Inflammatory macrophage (primary cell): ENCODE measurements at regions not wholly inside any gene's neighbourhood (a gene's known extent, or its start where the extent isn't known, plus 50 kb on each side); places are given as distances from the start of the nearest gene placed in this dataset.
"Not testable (repeated sequence)": the region's sequence is repeated elsewhere in the genome, so short reads cannot be mapped to it uniquely, and the experiment has no call there.

ENCODE experiments used
- DNase-seq, 2 donors: peaks; one replicate each; pipeline ENCODE4 v3.0.0-alpha.2; 2020 to 2022

DNA sequence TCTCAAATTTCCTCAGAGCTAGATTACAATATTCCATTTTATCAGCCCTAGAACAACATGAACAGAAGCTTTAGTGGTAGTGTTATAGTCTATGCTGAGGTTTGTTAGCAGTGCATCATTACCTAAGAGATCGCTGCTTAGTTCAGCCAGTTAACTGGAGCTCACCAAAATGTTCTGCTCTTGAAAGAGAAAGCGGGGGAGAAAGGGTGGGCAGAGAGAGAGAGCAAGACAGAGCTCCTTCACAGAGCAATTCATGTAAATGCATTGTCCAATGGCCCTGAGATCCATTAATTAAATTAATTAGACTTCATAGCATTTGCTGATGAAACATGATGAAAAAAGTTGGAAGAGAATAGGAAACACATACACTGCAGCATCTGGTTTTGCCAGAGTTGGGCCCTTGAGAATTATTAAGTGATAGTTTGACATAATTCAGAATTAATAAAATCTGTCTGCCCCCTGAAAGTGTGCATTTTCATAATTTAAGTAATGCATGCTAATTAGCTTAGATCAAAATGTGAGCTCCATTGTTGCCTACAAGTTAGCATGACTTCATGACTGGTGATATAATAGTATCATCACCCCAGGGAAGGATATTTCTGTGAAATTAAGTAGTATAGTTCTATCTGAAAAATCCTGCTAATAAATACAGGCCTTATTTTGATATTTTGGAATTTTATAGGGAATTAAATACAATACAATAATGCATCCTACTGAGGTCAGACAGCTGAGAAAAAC, 86.9 kb upstream of the LYSMD4 start:
- no peak for DNase-seq

DNA sequence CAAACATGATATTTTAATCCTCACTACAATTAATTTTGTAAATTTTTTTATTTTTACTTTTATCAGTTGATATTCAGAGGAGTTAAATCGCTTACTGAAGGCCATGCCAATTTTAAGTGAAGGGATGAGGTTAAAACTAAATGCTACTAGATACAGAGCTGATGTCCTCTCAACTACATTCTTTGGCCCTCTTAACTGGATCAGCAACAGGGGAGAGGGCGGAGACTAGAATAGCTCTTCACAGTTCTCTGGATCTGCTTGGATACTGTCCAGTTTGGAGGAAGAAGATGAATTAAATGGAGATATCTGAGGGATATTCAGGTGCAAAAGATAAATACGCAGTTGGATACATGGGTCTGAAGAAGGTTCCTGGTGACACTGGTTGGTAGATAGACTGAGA, 85.6 kb upstream of the LYSMD4 start:
- no peak for DNase-seq

DNA sequence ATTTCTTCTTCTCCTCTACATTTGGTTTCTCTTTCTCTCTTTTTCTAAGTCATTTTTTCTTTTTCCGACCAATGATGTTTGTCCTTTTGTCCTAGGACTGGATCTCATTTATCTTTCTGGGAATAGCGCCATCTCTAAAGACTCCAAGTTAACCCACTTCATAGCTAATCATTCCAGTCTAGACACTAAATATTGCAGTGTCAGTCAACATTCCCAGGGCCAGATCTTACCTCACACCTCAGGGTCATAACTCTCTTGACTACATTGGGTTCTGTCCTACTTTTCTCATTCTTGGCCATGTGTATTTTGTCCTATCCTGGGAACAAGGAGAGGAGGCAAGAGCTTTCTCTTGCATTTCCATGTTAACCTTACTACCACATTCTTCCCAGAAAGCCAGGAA, 83.6 kb upstream of the LYSMD4 start:
- DNase-seq: not testable (repeated sequence)

DNA sequence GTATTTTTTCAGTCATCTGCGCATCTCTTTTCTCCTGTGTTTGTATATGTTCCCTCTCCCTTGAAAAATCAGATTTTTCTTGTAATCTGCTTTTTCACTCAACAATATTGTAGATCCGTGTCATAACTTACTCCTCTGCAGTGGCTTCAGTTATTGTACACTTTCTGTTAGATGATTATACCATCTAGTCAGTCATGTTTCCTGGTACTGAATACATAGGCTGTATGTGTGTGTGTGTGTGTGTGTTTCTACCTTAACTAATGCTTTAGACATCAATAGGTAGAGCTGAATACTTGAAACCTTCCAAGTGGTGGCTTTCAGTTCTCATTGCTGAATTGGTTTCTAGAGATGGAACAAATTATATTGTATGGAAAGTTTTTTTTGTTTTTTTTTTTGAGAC, 77.4 kb upstream of the LYSMD4 start:
- DNase-seq: not testable (repeated sequence)

DNA sequence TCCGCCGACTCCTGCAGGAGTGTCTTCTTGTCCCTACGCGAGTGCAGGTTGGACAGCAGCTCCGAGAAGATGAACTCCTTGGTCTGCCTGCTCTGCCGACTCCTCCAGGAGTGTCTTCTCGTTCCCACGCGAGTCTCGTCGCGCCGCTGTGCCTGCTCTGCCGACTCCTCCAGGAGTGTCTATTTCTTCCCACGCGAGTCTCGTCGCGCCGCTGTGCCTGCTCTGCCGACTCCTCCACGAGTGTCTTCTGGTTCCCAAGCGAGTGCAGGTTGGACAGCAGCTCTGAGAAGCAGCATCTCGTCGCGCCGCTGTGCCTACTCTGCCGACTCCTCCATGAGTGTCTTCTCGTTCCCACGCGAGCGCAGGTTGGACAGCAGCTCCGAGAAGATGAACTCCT, 66.6 kb upstream of the LYSMD4 start:
- DNase-seq: not testable (repeated sequence)

DNA sequence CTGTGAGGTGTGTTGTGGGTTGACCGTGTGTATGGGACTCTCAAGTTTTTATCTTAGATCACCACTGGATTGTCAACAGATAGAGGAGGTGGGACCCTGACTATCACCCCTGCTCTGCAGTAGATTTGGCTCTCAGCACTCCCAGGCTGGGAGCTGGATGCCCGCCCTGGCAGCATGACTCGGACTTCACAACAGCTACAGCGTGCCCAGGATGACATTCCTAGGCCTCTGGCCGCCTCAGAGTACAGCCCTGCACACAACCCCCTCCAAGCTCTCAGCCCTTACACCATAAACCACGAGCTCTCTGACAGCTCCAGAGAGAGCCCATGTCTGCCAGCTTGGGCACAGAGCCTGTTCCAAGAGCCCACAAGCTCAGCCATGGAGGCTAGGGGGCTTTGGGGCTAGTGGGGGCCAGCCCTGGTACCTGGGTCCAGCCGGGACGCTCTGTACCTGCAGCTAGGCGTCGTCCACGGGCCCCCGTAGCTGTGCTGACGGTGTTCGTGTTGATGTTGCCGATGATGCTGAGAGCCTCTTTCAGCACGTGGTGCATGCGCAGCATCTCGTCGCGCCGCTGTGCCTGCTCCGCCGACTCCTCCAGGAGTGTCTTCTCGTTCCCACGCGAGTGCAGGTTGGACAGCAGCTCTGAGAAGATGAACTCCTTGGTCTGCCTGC, 66.1 kb upstream of the LYSMD4 start:
- DNase-seq: not testable (repeated sequence)

DNA sequence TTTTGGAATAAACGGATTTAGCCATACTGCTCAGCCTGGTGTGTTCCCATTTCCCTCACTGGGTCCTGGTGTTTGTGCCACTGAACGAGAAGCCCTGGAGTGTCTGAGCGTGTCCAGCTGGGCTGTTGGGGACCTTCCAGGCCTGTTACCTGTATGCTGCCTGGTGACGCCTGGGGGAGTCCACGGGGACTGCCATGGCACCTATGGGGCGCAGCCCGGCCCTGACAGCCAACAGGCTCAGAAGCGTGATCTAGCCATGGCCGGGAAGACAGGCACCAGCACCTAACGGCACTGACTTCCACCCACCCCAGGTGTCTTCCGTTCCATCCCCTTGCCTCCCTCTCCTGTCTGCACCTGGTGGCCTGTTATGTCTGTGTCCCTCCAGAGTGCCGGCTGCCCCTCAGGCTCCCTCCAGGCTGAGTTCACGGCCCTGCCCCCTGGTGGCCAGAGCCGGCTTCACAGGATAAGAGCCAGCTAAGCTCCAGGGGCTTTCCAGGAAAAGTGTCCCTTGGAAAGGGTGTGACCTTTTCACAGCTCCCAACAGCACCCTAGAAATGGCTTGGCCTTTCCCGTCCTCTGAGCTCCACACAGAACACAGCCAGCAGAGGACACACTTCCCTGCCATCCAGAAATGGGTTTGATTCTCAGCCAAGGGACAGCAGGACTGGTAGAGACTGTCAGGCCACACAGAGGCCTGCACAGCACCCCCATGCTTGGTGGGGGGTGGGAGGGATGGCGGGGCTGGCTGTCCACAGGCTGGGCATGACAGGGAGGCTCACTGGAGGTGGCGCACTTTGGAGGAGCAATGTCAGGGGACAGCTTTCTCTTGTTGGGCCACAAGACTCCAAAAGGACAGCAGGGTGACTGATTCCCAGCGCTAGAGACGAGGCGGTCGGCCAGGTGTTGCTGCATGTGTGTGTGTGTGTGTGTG, 64.0 kb upstream of the LYSMD4 start:
- not testable (repeated sequence) for DNase-seq

DNA sequence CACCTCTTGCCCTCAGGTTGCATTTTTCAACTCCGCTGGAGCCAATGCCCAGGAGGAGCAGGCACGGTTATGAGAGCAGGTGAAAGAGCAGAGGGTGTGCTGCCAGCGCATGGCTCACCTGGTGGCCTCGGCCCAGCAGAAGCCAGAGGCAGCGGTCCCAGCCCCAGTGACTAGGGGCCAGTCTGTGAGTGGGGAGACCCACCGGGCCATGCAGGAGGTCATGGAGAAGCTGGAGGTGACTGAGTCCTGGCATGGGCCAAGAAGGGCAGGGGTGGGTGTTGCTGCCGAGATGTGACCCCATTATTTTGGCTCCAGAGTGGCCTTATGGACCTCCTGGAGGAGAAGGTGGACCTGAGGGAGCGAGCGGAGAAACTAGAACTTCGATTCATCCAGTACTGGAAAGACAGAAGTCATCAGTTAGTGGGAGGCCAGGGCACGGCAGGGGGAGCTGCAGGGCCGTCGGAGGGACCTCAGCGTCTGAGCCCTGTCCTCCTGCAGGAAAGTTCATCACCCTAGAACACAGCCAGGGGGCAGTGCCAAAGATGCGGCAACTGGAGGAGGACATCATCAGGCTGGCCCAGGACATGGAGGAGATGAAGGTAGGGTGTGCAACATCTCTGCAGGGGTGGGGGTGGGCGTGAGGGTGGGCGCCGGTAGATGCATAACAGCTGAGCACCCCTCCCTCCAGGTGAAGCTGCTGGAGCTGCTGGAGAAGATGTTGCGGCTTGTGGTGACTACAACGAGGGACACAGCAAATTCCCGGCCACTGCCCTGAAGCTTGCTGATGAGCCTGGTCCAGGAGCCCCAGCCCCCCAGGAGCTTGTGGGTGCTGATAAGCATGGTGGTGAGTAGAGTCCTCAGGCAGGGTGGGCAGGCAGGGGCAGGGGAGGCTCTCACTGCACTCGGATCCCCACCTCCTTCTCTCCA, 58.9 kb upstream of the LYSMD4 start:
- DNase-seq: not testable (repeated sequence)

DNA sequence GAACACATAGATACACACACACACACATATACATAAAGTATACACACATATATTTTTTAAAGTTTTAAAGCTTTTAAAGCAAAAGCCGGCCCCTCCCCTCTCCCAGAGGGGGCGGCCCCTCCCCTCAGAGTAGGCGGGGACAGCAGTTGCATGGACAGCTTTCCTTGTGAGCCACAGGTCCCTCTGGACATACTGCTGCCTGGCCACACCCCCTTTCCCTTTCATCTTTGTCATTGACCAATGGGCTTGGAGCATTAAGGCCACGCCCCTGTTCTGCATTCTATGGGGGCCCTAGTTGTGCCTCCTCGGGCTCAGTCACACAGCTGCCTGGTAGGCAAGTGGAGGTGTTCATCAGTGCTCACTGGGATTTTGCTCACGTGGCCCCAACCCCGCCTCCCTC, 57.5 kb upstream of the LYSMD4 start:
- DNase-seq: not testable (repeated sequence)

DNA sequence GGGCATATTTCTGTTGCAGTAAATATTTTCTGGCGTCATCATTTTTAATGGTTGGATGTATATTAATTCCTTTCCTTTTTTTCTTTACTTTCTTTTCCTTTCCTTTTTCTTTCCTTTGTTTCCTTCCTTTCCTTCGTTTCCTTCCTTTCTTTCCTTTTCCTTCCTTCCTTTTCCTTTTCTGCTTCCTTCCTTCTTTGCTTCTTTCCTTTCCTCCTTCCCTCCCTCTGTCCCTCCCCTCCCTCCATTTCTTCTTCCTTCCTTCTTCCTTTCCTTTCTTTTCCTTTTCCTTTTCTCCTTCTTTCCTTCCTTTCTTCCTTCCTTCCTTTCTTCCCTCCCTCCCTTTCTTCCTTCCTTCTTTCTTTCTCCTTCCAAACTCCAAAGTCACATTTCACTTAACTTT, 54.9 kb upstream of the LYSMD4 start:
- DNase-seq: no peak

DNA sequence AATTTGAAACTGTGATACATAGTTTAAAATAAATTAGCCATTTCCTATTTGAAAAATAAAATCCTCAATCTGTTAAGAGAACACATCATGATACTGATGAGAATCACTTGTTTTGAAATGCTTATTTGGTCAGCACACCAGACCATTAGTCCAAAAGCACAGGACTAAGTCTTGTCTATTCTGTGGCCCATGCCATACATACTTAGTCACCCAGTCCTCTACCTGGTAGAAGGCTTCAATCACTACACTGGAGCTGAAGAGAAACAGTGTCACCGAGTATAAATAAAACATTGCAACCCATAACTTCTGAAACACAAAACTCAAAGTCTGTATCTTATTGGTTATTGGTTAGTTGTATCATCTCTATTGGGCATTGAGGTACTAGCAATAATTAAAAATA, 51.6 kb upstream of the LYSMD4 start:
- DNase-seq: not testable (repeated sequence)

DNA sequence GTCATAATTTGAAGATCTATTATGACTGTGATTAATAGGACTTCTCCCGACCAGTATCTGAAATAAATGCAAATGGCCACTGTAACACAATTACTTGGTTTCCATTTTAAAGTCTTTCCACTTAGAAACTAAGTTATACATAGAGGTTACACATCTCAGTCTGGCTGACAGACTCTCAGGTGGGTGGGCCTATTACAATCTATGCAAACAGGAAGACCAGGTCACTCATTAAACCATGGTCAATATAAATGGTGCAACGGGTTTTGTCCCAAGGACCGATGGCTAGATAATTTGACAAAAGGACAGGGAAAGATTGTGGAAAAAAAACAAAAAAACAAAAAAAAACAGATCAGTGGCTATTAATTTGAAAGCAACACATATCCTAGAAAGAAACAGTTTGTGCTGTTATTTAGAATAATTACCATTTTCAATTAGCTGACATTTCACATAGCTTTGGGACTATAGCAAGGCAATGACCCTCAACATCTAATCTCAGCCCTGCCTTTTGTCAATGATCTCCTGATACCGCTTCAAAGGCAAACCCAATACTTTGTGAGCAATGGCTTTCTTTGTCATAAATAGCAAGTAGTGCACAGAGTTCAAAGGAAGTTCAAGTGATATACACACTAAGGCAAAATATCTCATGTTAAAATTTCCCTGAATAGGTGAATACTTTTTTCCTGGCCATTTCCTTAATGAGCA, 50.8 kb upstream of the LYSMD4 start:
- not testable (repeated sequence) for DNase-seq
